PC-3 (cell line): ENCODE measurements at regions not wholly inside any gene's neighbourhood (a gene's known extent, or its start where the extent isn't known, plus 50 kb on each side); places are given as distances from the start of the nearest gene placed in this dataset.

Source experiments
- CTCF ChIP-seq: fragments of 300-600 bp; sonication (generic); conservative IDR thresholded peaks from 2 replicates; pipeline ENCODE4 v1.5.1; 2017; ENCODE audit warnings: antibody characterized with exemption, low read depth, mild to moderate bottlenecking, low read length
- EZH2 ChIP-seq: fragments of 300-600 bp; sonication (generic); IDR thresholded peaks from one replicate; pipeline ENCODE4 v1.6.1; 2017; ENCODE audit warnings: antibody characterized with exemption, mild to moderate bottlenecking, low read length; ENCODE audit not compliant: unreplicated experiment
- EZH2phosphoT487 ChIP-seq: fragments of 300-600 bp; sonication (generic); IDR thresholded peaks from 2 replicates; pipeline ENCODE4 v1.6.1; 2018; ENCODE audit warnings: mild to moderate bottlenecking, antibody characterized with exemption, low read length, borderline replicate concordance

DNA sequence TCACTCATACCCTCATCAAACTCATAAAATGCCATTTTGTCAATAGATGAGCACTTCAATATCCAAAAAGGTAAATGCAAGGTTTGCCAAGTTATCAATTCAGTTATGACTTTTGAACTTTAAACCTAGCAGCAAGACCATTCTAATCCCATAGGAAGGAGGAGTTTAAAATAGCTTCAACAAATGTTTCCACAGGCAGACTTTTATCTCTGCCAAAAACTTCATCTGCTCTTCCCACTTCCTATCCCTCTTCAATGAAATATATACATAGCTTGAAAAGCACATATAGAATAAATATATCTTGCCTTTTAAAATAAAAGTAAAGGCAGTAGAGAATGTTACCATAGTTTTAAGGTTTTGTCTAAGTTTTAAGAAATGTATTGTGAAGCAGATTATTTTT, 1749.1 kb upstream of the SEL1L start:
- TF ChIP-seq CTCF: no peak
- TF ChIP-seq EZH2phosphoT487: no peak
- no peak for TF ChIP-seq EZH2
